MCF 10A (cell line): ENCODE measurements at regions not wholly inside any gene's neighbourhood (a gene's known extent, or its start where the extent isn't known, plus 50 kb on each side); places are given as distances from the start of the nearest gene placed in this dataset.

ENCODE experiments used
- BruUV-seq: library from RNA; stranded (reverse); fragments of 400-500 nt; replicated peaks from 2 replicates; lab custom pipeline; 2021; lab: Mats Ljungman, UMichigan
- CTCF ChIA-PET: fragments of 300-600 bp; sonication (Branson Sonifier 250); formaldehyde crosslinking; extraction: SDS; loops from one replicate; lab custom pipeline; 2021; ENCODE audit warnings: antibody characterized with exemption, inconsistent platforms; lab: Yijun Ruan, JAX
- POLR2A ChIA-PET: fragments of 300-600, 350-650 bp; sonication (Branson Sonifier 250); formaldehyde crosslinking; extraction: SDS; loops from one replicate; lab custom pipeline; 2020; ENCODE audit warnings: antibody characterized with exemption, inconsistent platforms; lab: Yijun Ruan, JAX
- DNase-seq: peaks from one replicate; pipeline ENCODE4 v3.0.0-alpha.2; 2018; ENCODE audit not compliant: unreplicated experiment
- H3K27ac Mint-ChIP-seq: one replicate; pipeline ENCODE4 v1.8.0; 2022; ENCODE audit warnings: mild to moderate bottlenecking, low read depth, mixed read lengths; ENCODE audit not compliant: unreplicated experiment
- H3K27me3 Mint-ChIP-seq: one replicate; pipeline ENCODE4 v1.8.0; 2022; ENCODE audit warnings: mixed read lengths; ENCODE audit not compliant: insufficient read depth, unreplicated experiment
- H3K36me3 Mint-ChIP-seq: one replicate; pipeline ENCODE4 v1.8.0; 2022; ENCODE audit warnings: mild to moderate bottlenecking, moderate library complexity, mixed read lengths; ENCODE audit not compliant: insufficient read depth, unreplicated experiment
- H3K4me1 Mint-ChIP-seq: one replicate; pipeline ENCODE4 v1.8.0; 2022; ENCODE audit warnings: mixed read lengths; ENCODE audit not compliant: insufficient read depth, unreplicated experiment
- H3K4me3 Mint-ChIP-seq: one replicate; pipeline ENCODE4 v1.8.0; 2022; ENCODE audit warnings: mild to moderate bottlenecking, moderate library complexity, mixed read lengths; ENCODE audit not compliant: unreplicated experiment
- H3K9me3 Mint-ChIP-seq: one replicate; pipeline ENCODE4 v1.8.0; 2022; ENCODE audit warnings: mixed read lengths; ENCODE audit not compliant: unreplicated experiment
- intact Hi-C: fragments of 100-400 bp; cut with micrococcal nuclease; formaldehyde crosslinking; loops from 2 replicates; pipeline ENCODE4 v1.14.1; 2022
- TF ChIP-seq, protein P1 (sequence below): fragments of 200-600 bp; IDR thresholded peaks from one replicate; pipeline ENCODE4 v1.8.0; 2022; ENCODE audit warnings: antibody characterized with exemption, mild to moderate bottlenecking; ENCODE audit not compliant: unreplicated experiment

DNA sequence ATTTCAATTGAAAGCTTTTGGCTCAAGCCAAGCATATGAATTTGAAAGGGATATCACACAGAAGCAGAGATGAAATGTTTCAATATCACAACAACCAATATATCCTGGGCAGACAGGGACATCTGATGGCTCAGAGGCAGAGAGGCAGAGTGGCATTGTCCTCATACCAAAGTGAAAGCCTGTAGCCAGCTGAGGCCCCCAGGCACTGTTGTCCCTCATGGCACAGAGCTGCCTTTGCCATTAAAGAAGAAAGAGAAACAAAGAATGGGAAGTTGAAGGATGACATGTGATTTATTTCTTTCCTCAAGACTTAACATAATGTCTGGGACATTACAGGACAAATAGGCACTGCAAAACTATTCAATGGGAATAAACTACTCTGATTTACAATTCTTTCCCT, 504.3 kb upstream of the PCDH15 start:
- TF ChIP-seq, protein P1, sequence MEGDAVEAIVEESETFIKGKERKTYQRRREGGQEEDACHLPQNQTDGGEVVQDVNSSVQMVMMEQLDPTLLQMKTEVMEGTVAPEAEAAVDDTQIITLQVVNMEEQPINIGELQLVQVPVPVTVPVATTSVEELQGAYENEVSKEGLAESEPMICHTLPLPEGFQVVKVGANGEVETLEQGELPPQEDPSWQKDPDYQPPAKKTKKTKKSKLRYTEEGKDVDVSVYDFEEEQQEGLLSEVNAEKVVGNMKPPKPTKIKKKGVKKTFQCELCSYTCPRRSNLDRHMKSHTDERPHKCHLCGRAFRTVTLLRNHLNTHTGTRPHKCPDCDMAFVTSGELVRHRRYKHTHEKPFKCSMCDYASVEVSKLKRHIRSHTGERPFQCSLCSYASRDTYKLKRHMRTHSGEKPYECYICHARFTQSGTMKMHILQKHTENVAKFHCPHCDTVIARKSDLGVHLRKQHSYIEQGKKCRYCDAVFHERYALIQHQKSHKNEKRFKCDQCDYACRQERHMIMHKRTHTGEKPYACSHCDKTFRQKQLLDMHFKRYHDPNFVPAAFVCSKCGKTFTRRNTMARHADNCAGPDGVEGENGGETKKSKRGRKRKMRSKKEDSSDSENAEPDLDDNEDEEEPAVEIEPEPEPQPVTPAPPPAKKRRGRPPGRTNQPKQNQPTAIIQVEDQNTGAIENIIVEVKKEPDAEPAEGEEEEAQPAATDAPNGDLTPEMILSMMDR: no peak
- POLR2A ChIA-PET: no interaction called here
- Mint-ChIP-seq H3K36me3 (no peaks in the 10 kb centered on the region), H3K4me3 (no peak overlapping the region), H3K27me3 (peaks cover 72% of the 10 kb centered on the region), H3K27ac (no peak overlapping the region), H3K9me3 (no peaks in the 10 kb centered on the region), H3K4me1 (no peaks in the 10 kb centered on the region)
- CTCF ChIA-PET: no interaction called here
- no TSS peak for BruUV-seq
- DNase-seq: no peak
- intact Hi-C loops: no loop called here

DNA sequence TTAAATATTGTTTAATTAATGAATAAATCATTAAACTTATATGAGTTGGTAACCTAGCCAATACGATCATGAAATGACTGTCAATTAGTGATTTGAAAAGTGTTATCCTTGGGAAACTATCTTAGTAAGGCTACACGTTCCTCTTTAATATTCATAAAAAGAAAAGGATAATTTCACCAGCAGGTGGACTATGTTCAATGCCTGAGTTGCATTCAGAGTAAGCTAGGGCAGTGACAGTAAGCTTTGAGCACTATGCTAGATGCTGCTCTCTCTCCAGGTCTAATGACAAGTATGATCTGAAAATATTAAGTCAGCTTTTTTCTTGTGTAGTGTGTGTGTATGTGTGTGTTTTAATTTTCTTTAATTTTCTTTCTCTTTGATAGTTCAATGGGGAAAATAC, 486.3 kb upstream of the PCDH15 start:
- H3K36me3 Mint-ChIP-seq: no peaks in the 10 kb centered on the region
- no peaks in the 10 kb centered on the region for H3K4me1 Mint-ChIP-seq
- peak; percentile 5 for DNase-seq
- BruUV-seq: no TSS peak
- ChIA-PET CTCF (interaction anchor here (0.6 to 1.3 kb wide), 3 partner anchors 9 to 618 kb away, joined by 3 to 4 read pairs (median 4); no protein-coding TSS in a partner anchor), POLR2A (no interaction called here)
- H3K9me3 Mint-ChIP-seq: peaks cover 7% of the 10 kb centered on the region
- no peak overlapping the region for H3K4me3 Mint-ChIP-seq
- TF ChIP-seq, protein P1: no peak
- H3K27me3 Mint-ChIP-seq: peaks cover 36% of the 10 kb centered on the region
- H3K27ac Mint-ChIP-seq: no peak overlapping the region
- intact Hi-C loops: loop anchor here (1.0 to 2.0 kb wide), 2 partner anchors 214 to 451 kb away; no protein-coding TSS in a partner anchor

DNA sequence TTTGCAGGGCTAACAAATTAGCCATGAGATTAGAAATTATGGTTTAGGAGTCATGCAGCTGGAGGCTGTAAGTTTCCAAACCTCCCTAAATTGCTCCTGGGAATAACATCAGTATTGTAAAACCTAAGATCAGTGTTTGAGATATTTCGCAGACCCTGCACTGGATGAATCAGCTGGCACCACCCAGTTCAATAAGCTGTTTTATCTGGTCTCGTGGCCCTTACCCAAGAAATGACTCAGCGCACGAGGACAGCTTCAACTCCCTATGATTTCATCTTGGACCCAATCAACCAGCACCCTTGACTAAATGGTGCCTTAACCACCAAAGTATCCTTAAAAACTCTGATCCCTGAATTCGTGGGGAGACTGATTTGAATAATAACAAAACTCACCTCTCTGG, 482.0 kb upstream of the PCDH15 start:
- Mint-ChIP-seq H3K27me3 (peaks cover 40% of the 10 kb centered on the region), H3K9me3 (peaks cover 7% of the 10 kb centered on the region), H3K36me3 (no peaks in the 10 kb centered on the region), H3K4me3 (no peak overlapping the region), H3K27ac (no peak overlapping the region), H3K4me1 (no peaks in the 10 kb centered on the region)
- ChIA-PET POLR2A (no interaction called here), CTCF (interaction anchor here (1.0 kb wide), 1 partner anchor 10 kb away, joined by 6 read pairs; no protein-coding TSS in a partner anchor)
- DNase-seq: peak; percentile 25
- TF ChIP-seq, protein P1: no peak
- intact Hi-C loops: no loop called here
- BruUV-seq: no TSS peak

DNA sequence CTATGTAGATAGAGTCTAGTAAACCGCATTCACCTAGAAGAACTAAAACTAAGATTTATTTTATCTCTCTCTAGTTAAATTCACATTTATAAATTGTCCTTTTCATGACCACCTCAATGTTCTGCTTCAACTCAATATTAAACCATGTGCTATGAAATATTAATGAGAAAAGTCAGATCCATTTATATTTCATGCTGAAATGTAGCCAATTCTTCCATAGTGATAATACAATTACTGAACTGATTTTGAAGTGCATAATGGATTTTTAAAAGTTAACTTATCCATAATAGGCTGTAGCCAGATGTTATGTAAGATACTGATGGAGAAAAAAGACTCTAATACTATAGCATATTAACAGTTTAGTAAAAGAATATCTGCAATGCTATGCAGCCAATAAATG, 479.7 kb upstream of the PCDH15 start:
- BruUV-seq: no TSS peak

More for the DNA sequence above, 479.7 kb upstream of the PCDH15 start:
- intact Hi-C loops: no loop called here
- POLR2A ChIA-PET: no interaction called here
- Mint-ChIP-seq H3K4me3 (no peak overlapping the region), H3K9me3 (peaks cover 7% of the 10 kb centered on the region), H3K4me1 (no peaks in the 10 kb centered on the region), H3K36me3 (no peaks in the 10 kb centered on the region), H3K27me3 (peaks cover 49% of the 10 kb centered on the region), H3K27ac (no peak overlapping the region)
- CTCF ChIA-PET: interaction anchor here (1.7 kb wide), 1 partner anchor 17 kb away, joined by 5 read pairs; no protein-coding TSS in a partner anchor
- TF ChIP-seq, protein P1: no peak
- no peak for DNase-seq
